PC-3 (cell line): ENCODE measurements at regions not wholly inside any gene's neighbourhood (a gene's known extent, or its start where the extent isn't known, plus 50 kb on each side); places are given as distances from the start of the nearest gene placed in this dataset.

Source experiments
- EZH2 ChIP-seq: fragments of 300-600 bp; sonication (generic); IDR thresholded peaks from one replicate; pipeline ENCODE4 v1.6.1; 2017; ENCODE audit warnings: antibody characterized with exemption, mild to moderate bottlenecking, low read length; ENCODE audit not compliant: unreplicated experiment
- EZH2phosphoT487 ChIP-seq: fragments of 300-600 bp; sonication (generic); IDR thresholded peaks from 2 replicates; pipeline ENCODE4 v1.6.1; 2018; ENCODE audit warnings: mild to moderate bottlenecking, antibody characterized with exemption, low read length, borderline replicate concordance
- TF ChIP-seq, protein P1 (sequence below): fragments of 300-600 bp; sonication (generic); conservative IDR thresholded peaks from 2 replicates; pipeline ENCODE4 v1.5.1; 2017; ENCODE audit warnings: antibody characterized with exemption, low read depth, mild to moderate bottlenecking, low read length

DNA sequence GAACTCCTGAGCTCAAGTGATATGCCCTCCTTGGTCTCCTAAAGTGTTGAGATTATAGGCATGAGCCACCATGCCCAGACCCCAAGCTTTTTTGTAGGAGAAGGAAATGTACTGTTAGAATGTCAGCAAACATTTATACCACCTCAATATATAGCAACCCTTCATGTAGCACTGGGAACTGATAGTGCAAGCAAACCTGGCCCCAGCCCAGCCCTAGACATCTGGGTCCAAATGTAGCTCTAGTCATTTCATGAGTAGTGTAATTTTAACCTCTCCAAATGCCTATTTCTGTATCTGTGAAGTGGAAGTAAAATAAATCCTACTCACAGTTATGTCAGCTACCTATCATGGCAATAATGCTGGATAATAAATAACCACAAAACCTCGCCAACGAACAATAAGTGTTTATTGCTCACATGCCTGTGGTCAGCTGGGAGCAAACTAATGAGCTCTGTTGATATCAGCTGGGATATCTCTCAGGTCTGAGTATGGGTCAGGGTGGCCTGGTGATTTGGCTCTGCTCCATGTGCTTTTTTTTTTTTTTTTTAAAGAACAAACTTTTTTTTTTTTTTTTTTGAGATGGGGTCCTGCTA is 180.4 kb downstream of the CD8B2 start:
- TF ChIP-seq EZH2phosphoT487 (no peak), EZH2 (no peak)
- TF ChIP-seq, protein P1, sequence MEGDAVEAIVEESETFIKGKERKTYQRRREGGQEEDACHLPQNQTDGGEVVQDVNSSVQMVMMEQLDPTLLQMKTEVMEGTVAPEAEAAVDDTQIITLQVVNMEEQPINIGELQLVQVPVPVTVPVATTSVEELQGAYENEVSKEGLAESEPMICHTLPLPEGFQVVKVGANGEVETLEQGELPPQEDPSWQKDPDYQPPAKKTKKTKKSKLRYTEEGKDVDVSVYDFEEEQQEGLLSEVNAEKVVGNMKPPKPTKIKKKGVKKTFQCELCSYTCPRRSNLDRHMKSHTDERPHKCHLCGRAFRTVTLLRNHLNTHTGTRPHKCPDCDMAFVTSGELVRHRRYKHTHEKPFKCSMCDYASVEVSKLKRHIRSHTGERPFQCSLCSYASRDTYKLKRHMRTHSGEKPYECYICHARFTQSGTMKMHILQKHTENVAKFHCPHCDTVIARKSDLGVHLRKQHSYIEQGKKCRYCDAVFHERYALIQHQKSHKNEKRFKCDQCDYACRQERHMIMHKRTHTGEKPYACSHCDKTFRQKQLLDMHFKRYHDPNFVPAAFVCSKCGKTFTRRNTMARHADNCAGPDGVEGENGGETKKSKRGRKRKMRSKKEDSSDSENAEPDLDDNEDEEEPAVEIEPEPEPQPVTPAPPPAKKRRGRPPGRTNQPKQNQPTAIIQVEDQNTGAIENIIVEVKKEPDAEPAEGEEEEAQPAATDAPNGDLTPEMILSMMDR: no peak
